Gastrocnemius medialis (tissue), 4 donors: ENCODE measurements at regions not wholly inside any gene's neighbourhood (a gene's known extent, or its start where the extent isn't known, plus 50 kb on each side); places are given as distances from the start of the nearest gene placed in this dataset.

ENCODE experiments used
- POLR2A ChIP-seq, 2 donors: fragments of 450-650 bp; IDR thresholded peaks; one replicate each; pipeline ENCODE4 v1.6.1; 2017; ENCODE audit warnings: antibody characterized with exemption in 2 of 2, mild to moderate bottlenecking in 2 of 2, moderate library complexity in 2 of 2
- TF ChIP-seq, protein P1 (sequence below), 5 experiments: fragments of 450-650 bp in 3 of 5; fragments of 200-600 bp in 2 of 5; sonication (generic) in 2 of 5; IDR thresholded peaks in 4 of 5; conservative IDR thresholded peaks in 1 of 5; 1 replicate in 4 of 5; 2 replicates in 1 of 5; pipeline ENCODE4 v1.5.1; 2016 to 2019; ENCODE audit warnings: antibody characterized with exemption in 5 of 5, mild to moderate bottlenecking in 3 of 5, moderate library complexity in 3 of 5

DNA sequence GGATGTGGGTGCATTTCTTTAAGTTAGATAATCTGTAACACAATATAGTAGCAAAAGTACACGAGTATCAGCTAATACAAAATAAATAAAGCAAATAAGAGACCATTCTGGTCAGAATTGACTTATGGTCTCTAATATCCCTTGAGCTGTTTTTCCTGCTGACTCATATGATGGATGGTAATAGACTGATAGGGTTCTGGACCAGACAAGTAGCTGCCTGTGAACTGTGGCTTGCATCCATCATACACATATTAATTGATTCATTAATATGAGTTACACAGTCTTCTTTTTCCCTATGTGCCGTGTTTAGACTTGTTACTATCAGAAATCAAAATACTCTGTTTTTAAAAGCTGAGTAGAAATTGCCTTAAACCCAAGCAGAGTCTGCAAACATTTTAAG lies 762.8 kb downstream of the GATA3 start:
- TF ChIP-seq, protein P1, sequence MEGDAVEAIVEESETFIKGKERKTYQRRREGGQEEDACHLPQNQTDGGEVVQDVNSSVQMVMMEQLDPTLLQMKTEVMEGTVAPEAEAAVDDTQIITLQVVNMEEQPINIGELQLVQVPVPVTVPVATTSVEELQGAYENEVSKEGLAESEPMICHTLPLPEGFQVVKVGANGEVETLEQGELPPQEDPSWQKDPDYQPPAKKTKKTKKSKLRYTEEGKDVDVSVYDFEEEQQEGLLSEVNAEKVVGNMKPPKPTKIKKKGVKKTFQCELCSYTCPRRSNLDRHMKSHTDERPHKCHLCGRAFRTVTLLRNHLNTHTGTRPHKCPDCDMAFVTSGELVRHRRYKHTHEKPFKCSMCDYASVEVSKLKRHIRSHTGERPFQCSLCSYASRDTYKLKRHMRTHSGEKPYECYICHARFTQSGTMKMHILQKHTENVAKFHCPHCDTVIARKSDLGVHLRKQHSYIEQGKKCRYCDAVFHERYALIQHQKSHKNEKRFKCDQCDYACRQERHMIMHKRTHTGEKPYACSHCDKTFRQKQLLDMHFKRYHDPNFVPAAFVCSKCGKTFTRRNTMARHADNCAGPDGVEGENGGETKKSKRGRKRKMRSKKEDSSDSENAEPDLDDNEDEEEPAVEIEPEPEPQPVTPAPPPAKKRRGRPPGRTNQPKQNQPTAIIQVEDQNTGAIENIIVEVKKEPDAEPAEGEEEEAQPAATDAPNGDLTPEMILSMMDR (IDR thresholded peaks at IDR 0.05 in 4 of 5, conservative IDR thresholded peaks at IDR 0.05 in 1 of 5), result no peak
- no peak for TF ChIP-seq POLR2A (IDR thresholded peaks at IDR 0.05)
